ENCODE measurements at regions not wholly inside any gene's neighbourhood (a gene's known extent, or its start where the extent isn't known, plus 50 kb on each side); places are given as distances from the start of the nearest gene placed in this dataset.

GRCh38 chr4:177611974-177612664, 169.9 kb upstream of the AGA start:
- TF ChIP-seq POLR2A (IDR thresholded peaks at IDR 0.05) (no peak), CTCF (IDR thresholded peaks at IDR 0.05) (no peak), POLR2AphosphoS5 (IDR thresholded peaks at IDR 0.05) (no peak)
